Lung (tissue), 11 donors: ENCODE measurements at regions not wholly inside any gene's neighbourhood (a gene's known extent, or its start where the extent isn't known, plus 50 kb on each side); places are given as distances from the start of the nearest gene placed in this dataset.

Experiments used
- ATAC-seq: fragments of 200-7000 bp; cut with Tn5 transposase; one replicate; pipeline ENCODE4 v1.9.1; 2020; ENCODE audit warnings: moderate number of reproducible peaks; ENCODE audit not compliant: insufficient read depth, low FRiP score
- DNase-seq, 3 donors: peaks; one replicate each; pipeline ENCODE4 v3.0.0-alpha.2; 2013 to 2017
- H3K27ac ChIP-seq, 2 donors: one replicate each; pipeline ENCODE4 v1.5.1; 2013; ENCODE audit warnings: mild to moderate bottlenecking in 2 of 2, moderate library complexity in 2 of 2, control low read depth in 1 of 2, inconsistent platforms in 1 of 2, low read depth in 1 of 2, low read length in 1 of 2
- H3K27me3 ChIP-seq, 3 donors: one replicate each; pipeline ENCODE4 v1.5.1; 2013; ENCODE audit warnings: low read length in 2 of 3; ENCODE audit not compliant: control insufficient read depth in 3 of 3, insufficient read depth in 3 of 3
- H3K36me3 ChIP-seq, 4 donors: one replicate each; pipeline ENCODE4 v1.5.1; 2013; ENCODE audit warnings: low read length in 4 of 4, mild to moderate bottlenecking in 1 of 4, moderate library complexity in 1 of 4; ENCODE audit not compliant: control insufficient read depth in 4 of 4, insufficient read depth in 4 of 4
- H3K4me1 ChIP-seq, 5 donors: one replicate each; pipeline ENCODE4 v1.5.1; 2013; ENCODE audit warnings: low read length in 5 of 5, mild to moderate bottlenecking in 2 of 5, moderate library complexity in 1 of 5; ENCODE audit not compliant: control insufficient read depth in 5 of 5, insufficient read depth in 5 of 5
- H3K4me3 ChIP-seq: one replicate; pipeline ENCODE4 v1.5.1; 2013; ENCODE audit warnings: mild to moderate bottlenecking, control low read depth, moderate library complexity
- H3K9ac ChIP-seq, 2 donors: one replicate each; pipeline ENCODE4 v1.5.1; 2013; ENCODE audit warnings: low read length in 2 of 2, control low read depth in 1 of 2; ENCODE audit not compliant: insufficient read depth in 1 of 2
- H3K9me3 ChIP-seq, 4 donors: one replicate each; pipeline ENCODE4 v1.5.1; 2013; ENCODE audit warnings: low read length in 3 of 4, mild to moderate bottlenecking in 1 of 4, moderate library complexity in 1 of 4; ENCODE audit not compliant: control insufficient read depth in 4 of 4, insufficient read depth in 3 of 4
- CTCF ChIP-seq: IDR thresholded peaks from 2 replicates; pipeline ENCODE4 v1.5.1; 2012; ENCODE audit warnings: mild to moderate bottlenecking; ENCODE audit errors: control extremely low read depth, extremely low read depth
- WGBS, 2 donors: extraction: QIAGEN DNeasy Blood & Tissue Kit; methylation state at CpG; one replicate each; pipeline ENCODE4 v1.1.7; 2013; 5-methylcytosine and 5-hydroxymethylcytosine counted together
- donor health status: control.
- donor health status: control.
- donor health status: Bipolar disorder and iron deficiency.
- donor health status: healthy.
- donor health status: DM: yes; HTN: yes; CAD: no.

GRCh38 chr4:12239897-12240636 is 811.4 kb upstream of the HS3ST1 start:
- H3K27ac ChIP-seq = no peak overlapping the region
- no peaks in the 10 kb centered on the region for H3K9me3 ChIP-seq
- peaks cover 0 to 7% (median 0%) of the 10 kb centered on the region in 5 donors for H3K4me1 ChIP-seq
- TF ChIP-seq CTCF = no peak
- no peaks in the 10 kb centered on the region for H3K27me3 ChIP-seq
- no peak overlapping the region for H3K4me3 ChIP-seq
- DNase-seq = no peak
- no peaks in the 10 kb centered on the region for H3K36me3 ChIP-seq
- no peak overlapping the region for H3K9ac ChIP-seq
- ATAC-seq = no peak
- 46 to 64% methylated on average over 3 of the region's 3 CpGs for WGBS, 2 donors

- no peaks in the 10 kb centered on the region for H3K36me3 ChIP-seq
- DNase-seq (no peak), ATAC-seq (no peak)
- H3K27me3 ChIP-seq = no peaks in the 10 kb centered on the region
- H3K9ac ChIP-seq = no peak overlapping the region
- 62 to 68% methylated on average over 6 of the region's 6 CpGs for WGBS, 2 donors
- no peak for TF ChIP-seq CTCF
- no peaks in the 10 kb centered on the region for H3K9me3 ChIP-seq
- no peak overlapping the region for H3K4me3 ChIP-seq
- no peaks in the 10 kb centered on the region for H3K4me1 ChIP-seq
- H3K27ac ChIP-seq = no peak overlapping the region
Observed at GRCh38 chr4:12231098-12231497, 802.4 kb upstream of the HS3ST1 start.

- H3K27me3 ChIP-seq = no peaks in the 10 kb centered on the region
- 67 to 70% methylated on average over 2 of the region's 2 CpGs for WGBS, 2 donors
- ATAC-seq (no peak), DNase-seq (no peak)
- peaks cover 0 to 7% (median 0%) of the 10 kb centered on the region in 5 donors for H3K4me1 ChIP-seq
- no peaks in the 10 kb centered on the region for H3K36me3 ChIP-seq
- no peak overlapping the region for H3K4me3 ChIP-seq
- TF ChIP-seq CTCF = no peak
- H3K9ac ChIP-seq = no peak overlapping the region
- H3K27ac ChIP-seq = no peak overlapping the region
- no peaks in the 10 kb centered on the region for H3K9me3 ChIP-seq
Observed at GRCh38 chr4:12221031-12221430, 792.3 kb upstream of the HS3ST1 start.

- no peaks in the 10 kb centered on the region for H3K27me3 ChIP-seq
- no peak for DNase-seq
- no peak for ATAC-seq
Observed at GRCh38 chr4:12211636-12212035, 782.9 kb upstream of the HS3ST1 start.

More at GRCh38 chr4:12211636-12212035, 782.9 kb upstream of the HS3ST1 start:
- no peak overlapping the region for H3K27ac ChIP-seq
- H3K4me1 ChIP-seq = peaks cover 0 to under 1% (median 0%) of the 10 kb centered on the region in 5 donors
- WGBS, 2 donors = 80 to 93% methylated on average over 7 of the region's 7 CpGs
- H3K9me3 ChIP-seq = no peaks in the 10 kb centered on the region
- no peaks in the 10 kb centered on the region for H3K36me3 ChIP-seq
- H3K9ac ChIP-seq = no peak overlapping the region
- no peak overlapping the region for H3K4me3 ChIP-seq
- TF ChIP-seq CTCF = no peak
